ENCODE measurements at regions not wholly inside any gene's neighbourhood (a gene's known extent, or its start where the extent isn't known, plus 50 kb on each side); places are given as distances from the start of the nearest gene placed in this dataset.

DNA sequence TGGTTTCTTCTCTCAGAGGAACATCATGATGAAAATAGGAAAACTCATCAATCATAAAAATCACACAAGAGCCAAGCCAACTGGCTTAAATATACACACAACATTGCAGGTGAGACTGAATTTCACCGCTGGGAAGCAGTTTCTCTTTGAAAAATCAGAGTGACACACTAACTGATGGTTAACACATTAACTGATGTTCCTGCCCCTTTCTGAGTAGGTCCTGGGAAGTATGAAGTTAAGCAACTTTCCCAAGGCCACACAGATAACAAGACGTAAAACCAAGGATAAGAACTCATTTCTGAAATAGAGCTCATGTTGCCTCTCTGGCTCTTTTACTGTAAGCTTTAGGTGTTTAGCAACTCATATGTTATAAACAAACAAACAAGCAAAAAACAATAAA lies 813.7 kb upstream of the HS3ST1 start:
- TF ChIP-seq, protein P1, sequence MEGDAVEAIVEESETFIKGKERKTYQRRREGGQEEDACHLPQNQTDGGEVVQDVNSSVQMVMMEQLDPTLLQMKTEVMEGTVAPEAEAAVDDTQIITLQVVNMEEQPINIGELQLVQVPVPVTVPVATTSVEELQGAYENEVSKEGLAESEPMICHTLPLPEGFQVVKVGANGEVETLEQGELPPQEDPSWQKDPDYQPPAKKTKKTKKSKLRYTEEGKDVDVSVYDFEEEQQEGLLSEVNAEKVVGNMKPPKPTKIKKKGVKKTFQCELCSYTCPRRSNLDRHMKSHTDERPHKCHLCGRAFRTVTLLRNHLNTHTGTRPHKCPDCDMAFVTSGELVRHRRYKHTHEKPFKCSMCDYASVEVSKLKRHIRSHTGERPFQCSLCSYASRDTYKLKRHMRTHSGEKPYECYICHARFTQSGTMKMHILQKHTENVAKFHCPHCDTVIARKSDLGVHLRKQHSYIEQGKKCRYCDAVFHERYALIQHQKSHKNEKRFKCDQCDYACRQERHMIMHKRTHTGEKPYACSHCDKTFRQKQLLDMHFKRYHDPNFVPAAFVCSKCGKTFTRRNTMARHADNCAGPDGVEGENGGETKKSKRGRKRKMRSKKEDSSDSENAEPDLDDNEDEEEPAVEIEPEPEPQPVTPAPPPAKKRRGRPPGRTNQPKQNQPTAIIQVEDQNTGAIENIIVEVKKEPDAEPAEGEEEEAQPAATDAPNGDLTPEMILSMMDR (IDR thresholded peaks at IDR 0.05; ENCODE audit: extremely low read depth, insufficient read depth, missing control alignments), result no peak
- in situ Hi-C loops (cut with MboI; ENCODE audit: low pct_unique_long_range_greater_than_20kb, low sequenced_read_pairs, unreplicated experiment), result no loop called here
- no peak for DNase-seq (ENCODE audit: low spot score)

DNA sequence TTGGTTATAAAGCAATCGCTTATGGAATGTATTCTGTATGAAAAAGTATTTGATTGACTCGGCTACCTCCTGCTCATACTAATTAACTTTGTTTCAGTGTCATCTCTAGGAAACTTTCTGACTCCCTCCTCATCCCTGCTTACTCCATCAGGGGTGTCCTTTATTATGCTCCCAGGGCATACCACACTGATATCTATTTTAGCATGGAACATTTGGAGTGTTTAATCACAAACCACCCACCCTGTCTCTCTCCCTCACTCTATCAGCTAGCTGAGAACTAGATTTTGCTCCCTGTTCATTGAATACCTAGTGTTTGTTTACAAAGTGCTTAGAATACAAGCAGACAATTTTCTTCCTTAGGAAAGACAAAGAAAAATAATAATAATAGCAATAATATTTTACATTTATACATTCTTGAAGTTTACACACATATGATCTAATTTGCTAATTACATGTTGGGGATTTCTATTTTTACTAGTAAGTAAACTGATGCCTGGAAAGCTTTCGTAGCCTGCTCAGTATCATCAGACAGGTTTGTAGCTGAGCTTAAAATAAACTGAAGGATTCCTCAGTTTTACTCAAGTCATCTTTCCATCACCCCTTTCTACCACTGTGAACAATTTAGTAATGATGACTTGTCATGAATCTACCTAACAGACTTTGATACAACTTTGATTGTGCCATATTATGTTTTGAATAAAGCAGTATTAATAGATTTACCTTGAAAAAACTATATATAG lies 811.4 kb upstream of the HS3ST1 start:
- DNase-seq (ENCODE audit: low spot score), result no peak
- TF ChIP-seq, protein P1 (IDR thresholded peaks at IDR 0.05; ENCODE audit: extremely low read depth, insufficient read depth, missing control alignments), result no peak
- in situ Hi-C loops (cut with MboI; ENCODE audit: low pct_unique_long_range_greater_than_20kb, low sequenced_read_pairs, unreplicated experiment), result no loop called here

DNA sequence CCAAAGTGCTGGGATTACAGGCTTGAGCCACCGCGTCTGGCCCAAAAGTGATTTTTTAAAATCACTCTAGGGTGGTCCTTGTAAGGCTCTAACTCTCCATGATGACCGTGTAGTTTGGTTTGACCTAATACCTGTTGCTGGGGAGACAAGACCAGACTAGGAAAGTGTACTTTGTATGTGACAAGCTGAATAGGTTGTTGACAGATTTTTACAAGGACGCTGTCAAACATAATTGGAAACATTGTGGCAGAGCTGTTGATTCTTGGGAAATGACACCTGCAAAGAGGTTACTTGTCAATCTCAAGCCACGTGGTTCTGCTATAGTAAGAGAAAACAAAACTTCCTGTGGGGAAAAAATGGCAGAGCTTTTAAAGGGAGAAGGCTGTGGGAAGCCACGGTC lies 802.4 kb upstream of the HS3ST1 start:
- DNase-seq (ENCODE audit: low spot score), result no peak
- in situ Hi-C loops (cut with MboI; ENCODE audit: low pct_unique_long_range_greater_than_20kb, low sequenced_read_pairs, unreplicated experiment), result no loop called here
- TF ChIP-seq, protein P1 (IDR thresholded peaks at IDR 0.05; ENCODE audit: extremely low read depth, insufficient read depth, missing control alignments), result no peak

DNA sequence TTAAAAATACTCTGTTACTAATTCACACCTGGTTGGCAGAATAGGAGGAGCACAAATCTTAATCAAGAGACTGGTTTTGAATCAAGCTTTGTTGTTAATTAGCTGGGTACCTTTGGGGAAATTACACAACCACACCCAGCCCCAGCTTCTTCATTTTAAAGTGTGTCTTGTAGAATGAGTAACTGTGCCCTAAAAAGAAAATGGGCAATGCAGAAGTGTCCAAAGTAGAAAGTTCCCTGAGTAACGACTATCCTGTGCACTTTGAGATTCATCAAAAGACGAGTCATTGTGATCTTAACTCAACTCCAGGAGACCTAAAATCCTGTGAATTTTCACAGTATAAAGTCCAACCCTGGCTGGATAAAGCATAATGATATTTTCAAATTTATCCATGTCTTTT lies 792.3 kb upstream of the HS3ST1 start:
- no peak for DNase-seq (ENCODE audit: low spot score)
- in situ Hi-C loops (cut with MboI; ENCODE audit: low pct_unique_long_range_greater_than_20kb, low sequenced_read_pairs, unreplicated experiment), result no loop called here
- TF ChIP-seq, protein P1 (IDR thresholded peaks at IDR 0.05; ENCODE audit: extremely low read depth, insufficient read depth, missing control alignments), result no peak

DNA sequence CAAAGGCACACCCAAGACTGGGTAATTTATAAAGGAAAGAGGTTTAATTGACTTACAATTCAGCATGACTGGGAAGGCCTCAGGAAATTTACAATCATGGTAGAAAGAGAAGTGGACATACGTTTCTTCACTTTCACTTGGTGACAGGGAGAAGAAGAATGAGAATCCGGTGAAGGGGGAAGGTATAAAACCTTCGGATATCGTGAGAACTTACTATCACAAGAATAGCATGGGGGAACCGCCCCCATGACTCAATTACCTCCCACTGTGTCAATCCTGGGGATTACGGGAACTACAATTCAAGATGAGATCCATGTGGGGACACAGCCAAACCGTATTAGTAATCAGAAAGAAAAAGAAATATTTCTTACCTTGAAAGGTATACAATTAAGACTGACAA lies 782.9 kb upstream of the HS3ST1 start:
- TF ChIP-seq, protein P1 (IDR thresholded peaks at IDR 0.05; ENCODE audit: extremely low read depth, insufficient read depth, missing control alignments), result no peak
- in situ Hi-C loops (cut with MboI; ENCODE audit: low pct_unique_long_range_greater_than_20kb, low sequenced_read_pairs, unreplicated experiment), result no loop called here
- no peak for DNase-seq (ENCODE audit: low spot score)

DNA sequence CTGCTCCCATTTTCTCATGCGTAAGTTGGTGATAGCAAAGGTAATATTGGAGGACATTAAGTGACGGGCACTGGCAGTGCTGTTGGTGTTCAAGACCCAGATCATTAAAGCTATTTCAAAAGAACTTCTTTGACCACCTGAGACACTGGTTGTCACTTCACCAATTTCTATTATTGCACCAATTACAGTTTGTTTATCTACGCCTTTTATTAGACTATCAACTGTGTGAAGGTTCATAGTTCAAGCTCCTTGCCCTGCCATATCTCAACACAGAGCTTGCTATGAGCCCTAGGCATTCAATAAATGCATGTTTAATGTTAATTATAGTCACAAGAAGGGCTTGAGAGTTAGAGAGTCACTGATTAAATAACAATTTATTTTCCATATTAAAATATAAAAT lies 778.7 kb upstream of the HS3ST1 start:
- DNase-seq (ENCODE audit: low spot score), result no peak
- in situ Hi-C loops (cut with MboI; ENCODE audit: low pct_unique_long_range_greater_than_20kb, low sequenced_read_pairs, unreplicated experiment), result no loop called here
- TF ChIP-seq, protein P1 (IDR thresholded peaks at IDR 0.05; ENCODE audit: extremely low read depth, insufficient read depth, missing control alignments), result no peak

Measured in GM13977 (cell line).